ENCODE measurements at regions not wholly inside any gene's neighbourhood (a gene's known extent, or its start where the extent isn't known, plus 50 kb on each side); places are given as distances from the start of the nearest gene placed in this dataset.

DNA sequence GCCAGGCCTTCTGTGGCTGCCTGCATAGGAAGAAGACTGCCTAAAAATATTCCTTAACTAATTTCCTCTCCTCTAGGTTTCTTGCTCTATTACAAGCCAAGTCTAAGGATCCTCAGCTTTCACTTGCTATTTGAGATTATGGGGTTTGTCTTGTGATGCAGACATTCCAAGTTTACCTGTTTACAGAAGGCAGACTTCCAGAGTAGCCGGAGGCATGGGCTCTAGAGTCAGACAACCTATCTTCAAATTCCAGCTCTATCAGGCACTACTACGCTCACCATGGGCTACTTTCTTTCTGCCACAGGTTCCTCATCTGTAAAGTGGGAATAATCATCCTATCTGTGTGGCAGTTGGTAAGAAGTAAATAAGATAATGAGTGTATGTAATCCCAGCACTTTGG lies 95.6 kb upstream of the BCL6 start:
- Histone ChIP-seq H3K4me2 (ENCODE audit: low read length) (no peak overlapping the region), H3K4me1 (ENCODE audit: control insufficient read depth, low read length) (no peaks in the 10 kb centered on the region), H4K20me1 (ENCODE audit: control insufficient read depth, insufficient read depth, low read depth, low read length) (no peaks in the 10 kb centered on the region), H3F3A (ENCODE audit: control insufficient read depth, insufficient read depth) (no peaks in the 10 kb centered on the region), H3K27ac (ENCODE audit: low read depth, low read length) (no peak overlapping the region), H3K9me2 (replicated peaks; ENCODE audit: control insufficient read depth, low read length) (no peaks in the 10 kb centered on the region), H3K4me3 (ENCODE audit: low read length) (no peak overlapping the region), H3K79me2 (ENCODE audit: control insufficient read depth, low read length) (no peaks in the 10 kb centered on the region), H3K36me3 (ENCODE audit: control insufficient read depth, low read length) (no peaks in the 10 kb centered on the region), H3K9me3 (ENCODE audit: control insufficient read depth, insufficient read depth, low read length) (no peaks in the 10 kb centered on the region), H3K27me3 (ENCODE audit: control insufficient read depth, low read length) (no peaks in the 10 kb centered on the region)
- TF ChIP-seq, protein P1, sequence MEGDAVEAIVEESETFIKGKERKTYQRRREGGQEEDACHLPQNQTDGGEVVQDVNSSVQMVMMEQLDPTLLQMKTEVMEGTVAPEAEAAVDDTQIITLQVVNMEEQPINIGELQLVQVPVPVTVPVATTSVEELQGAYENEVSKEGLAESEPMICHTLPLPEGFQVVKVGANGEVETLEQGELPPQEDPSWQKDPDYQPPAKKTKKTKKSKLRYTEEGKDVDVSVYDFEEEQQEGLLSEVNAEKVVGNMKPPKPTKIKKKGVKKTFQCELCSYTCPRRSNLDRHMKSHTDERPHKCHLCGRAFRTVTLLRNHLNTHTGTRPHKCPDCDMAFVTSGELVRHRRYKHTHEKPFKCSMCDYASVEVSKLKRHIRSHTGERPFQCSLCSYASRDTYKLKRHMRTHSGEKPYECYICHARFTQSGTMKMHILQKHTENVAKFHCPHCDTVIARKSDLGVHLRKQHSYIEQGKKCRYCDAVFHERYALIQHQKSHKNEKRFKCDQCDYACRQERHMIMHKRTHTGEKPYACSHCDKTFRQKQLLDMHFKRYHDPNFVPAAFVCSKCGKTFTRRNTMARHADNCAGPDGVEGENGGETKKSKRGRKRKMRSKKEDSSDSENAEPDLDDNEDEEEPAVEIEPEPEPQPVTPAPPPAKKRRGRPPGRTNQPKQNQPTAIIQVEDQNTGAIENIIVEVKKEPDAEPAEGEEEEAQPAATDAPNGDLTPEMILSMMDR (IDR thresholded peaks at IDR 0.05; ENCODE audit: low read depth, low read length, poor library complexity, severe bottlenecking) = no peak
- no peak for TF ChIP-seq EZH2phosphoT487 (IDR thresholded peaks at IDR 0.05; ENCODE audit: borderline replicate concordance, low read length)

- TF ChIP-seq, protein P1 (IDR thresholded peaks at IDR 0.05; ENCODE audit: low read depth, low read length, poor library complexity, severe bottlenecking) = no peak
- TF ChIP-seq EZH2phosphoT487 (IDR thresholded peaks at IDR 0.05; ENCODE audit: borderline replicate concordance, low read length) = no peak
- Histone ChIP-seq H3K79me2 (ENCODE audit: control insufficient read depth, low read length) (no peaks in the 10 kb centered on the region), H3K4me3 (ENCODE audit: low read length) (no peak overlapping the region), H4K20me1 (ENCODE audit: control insufficient read depth, insufficient read depth, low read depth, low read length) (no peaks in the 10 kb centered on the region), H3K27ac (ENCODE audit: low read depth, low read length) (no peak overlapping the region), H3K27me3 (ENCODE audit: control insufficient read depth, low read length) (no peaks in the 10 kb centered on the region), H3K9me3 (ENCODE audit: control insufficient read depth, insufficient read depth, low read length) (no peaks in the 10 kb centered on the region), H3F3A (ENCODE audit: control insufficient read depth, insufficient read depth) (no peaks in the 10 kb centered on the region), H3K4me2 (ENCODE audit: low read length) (no peak overlapping the region), H3K9me2 (replicated peaks; ENCODE audit: control insufficient read depth, low read length) (no peaks in the 10 kb centered on the region), H3K36me3 (ENCODE audit: control insufficient read depth, low read length) (no peaks in the 10 kb centered on the region), H3K4me1 (ENCODE audit: control insufficient read depth, low read length) (no peaks in the 10 kb centered on the region)
Observed at GRCh38 chr3:187841560-187841959, 96.3 kb upstream of the BCL6 start.

DNA sequence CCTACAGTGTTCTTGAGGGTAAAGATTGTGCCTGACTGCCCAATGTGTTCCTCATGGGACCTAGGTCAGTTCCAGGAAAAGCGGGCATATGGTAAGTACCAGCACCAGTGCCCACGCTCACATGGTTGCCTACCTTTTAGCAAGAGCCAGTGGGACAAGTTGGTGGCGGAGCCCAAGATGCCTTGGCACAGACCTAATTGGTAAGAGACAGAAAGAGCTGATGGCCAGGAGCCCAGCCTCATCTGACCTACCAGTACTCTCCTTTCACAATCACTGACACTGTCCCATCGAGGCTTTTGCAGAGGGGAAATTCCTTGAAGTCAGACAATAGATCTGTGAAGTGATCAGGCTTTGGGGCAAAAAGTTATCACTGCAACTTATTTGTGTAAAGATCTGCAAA lies 98.4 kb upstream of the BCL6 start:
- Histone ChIP-seq H3K9me3 (ENCODE audit: control insufficient read depth, insufficient read depth, low read length) (no peaks in the 10 kb centered on the region), H3K4me2 (ENCODE audit: low read length) (no peak overlapping the region), H3K27me3 (ENCODE audit: control insufficient read depth, low read length) (no peaks in the 10 kb centered on the region), H3F3A (ENCODE audit: control insufficient read depth, insufficient read depth) (no peaks in the 10 kb centered on the region), H3K36me3 (ENCODE audit: control insufficient read depth, low read length) (no peaks in the 10 kb centered on the region), H3K4me1 (ENCODE audit: control insufficient read depth, low read length) (no peaks in the 10 kb centered on the region), H3K79me2 (ENCODE audit: control insufficient read depth, low read length) (no peaks in the 10 kb centered on the region), H3K9me2 (replicated peaks; ENCODE audit: control insufficient read depth, low read length) (no peaks in the 10 kb centered on the region), H4K20me1 (ENCODE audit: control insufficient read depth, insufficient read depth, low read depth, low read length) (no peaks in the 10 kb centered on the region), H3K4me3 (ENCODE audit: low read length) (no peak overlapping the region), H3K27ac (ENCODE audit: low read depth, low read length) (no peak overlapping the region)
- TF ChIP-seq, protein P1 (IDR thresholded peaks at IDR 0.05; ENCODE audit: low read depth, low read length, poor library complexity, severe bottlenecking) = no peak
- TF ChIP-seq EZH2phosphoT487 (IDR thresholded peaks at IDR 0.05; ENCODE audit: borderline replicate concordance, low read length) = no peak

DNA sequence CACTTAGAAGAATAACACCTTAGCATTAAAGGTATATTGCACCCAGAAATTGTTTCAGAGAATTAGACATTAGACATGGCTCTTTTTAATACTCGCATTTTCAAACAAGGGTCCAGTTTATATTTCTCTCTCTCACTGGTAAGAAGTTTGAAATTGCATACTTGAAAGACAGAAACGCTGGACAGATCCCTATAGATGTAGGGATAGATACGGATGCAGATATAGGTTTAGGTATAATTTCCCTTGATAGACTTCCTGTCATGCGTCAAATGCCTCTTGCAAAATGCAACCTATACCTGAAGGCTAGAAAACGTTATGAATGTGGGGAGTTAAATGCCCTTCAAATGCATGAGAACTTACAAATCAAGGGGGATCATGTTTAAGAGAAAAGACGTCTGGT lies 99.4 kb upstream of the BCL6 start:
- Histone ChIP-seq H3K4me3 (ENCODE audit: low read length) (no peak overlapping the region), H3K36me3 (ENCODE audit: control insufficient read depth, low read length) (no peaks in the 10 kb centered on the region), H3K79me2 (ENCODE audit: control insufficient read depth, low read length) (no peaks in the 10 kb centered on the region), H3K9me3 (ENCODE audit: control insufficient read depth, insufficient read depth, low read length) (no peaks in the 10 kb centered on the region), H3F3A (ENCODE audit: control insufficient read depth, insufficient read depth) (no peaks in the 10 kb centered on the region), H3K4me1 (ENCODE audit: control insufficient read depth, low read length) (no peaks in the 10 kb centered on the region), H3K4me2 (ENCODE audit: low read length) (no peak overlapping the region), H4K20me1 (ENCODE audit: control insufficient read depth, insufficient read depth, low read depth, low read length) (no peaks in the 10 kb centered on the region), H3K27ac (ENCODE audit: low read depth, low read length) (no peak overlapping the region), H3K9me2 (replicated peaks; ENCODE audit: control insufficient read depth, low read length) (no peaks in the 10 kb centered on the region), H3K27me3 (ENCODE audit: control insufficient read depth, low read length) (no peaks in the 10 kb centered on the region)
- TF ChIP-seq, protein P1 (IDR thresholded peaks at IDR 0.05; ENCODE audit: low read depth, low read length, poor library complexity, severe bottlenecking) = no peak
- no peak for TF ChIP-seq EZH2phosphoT487 (IDR thresholded peaks at IDR 0.05; ENCODE audit: borderline replicate concordance, low read length)
